A204.1 (cell line): ENCODE measurements at regions not wholly inside any gene's neighbourhood (a gene's known extent, or its start where the extent isn't known, plus 50 kb on each side); places are given as distances from the start of the nearest gene placed in this dataset.

ENCODE experiments used
- FAIRE-seq: peaks from 2 replicates; lab custom pipeline; 2012; peaks lifted over from hg19 to GRCh38; lab: Jason Lieb, UNC

- no peak for FAIRE-seq
Observed at GRCh38 chr15:69577397-69577796, 124.8 kb downstream of the RPLP1 start.

DNA sequence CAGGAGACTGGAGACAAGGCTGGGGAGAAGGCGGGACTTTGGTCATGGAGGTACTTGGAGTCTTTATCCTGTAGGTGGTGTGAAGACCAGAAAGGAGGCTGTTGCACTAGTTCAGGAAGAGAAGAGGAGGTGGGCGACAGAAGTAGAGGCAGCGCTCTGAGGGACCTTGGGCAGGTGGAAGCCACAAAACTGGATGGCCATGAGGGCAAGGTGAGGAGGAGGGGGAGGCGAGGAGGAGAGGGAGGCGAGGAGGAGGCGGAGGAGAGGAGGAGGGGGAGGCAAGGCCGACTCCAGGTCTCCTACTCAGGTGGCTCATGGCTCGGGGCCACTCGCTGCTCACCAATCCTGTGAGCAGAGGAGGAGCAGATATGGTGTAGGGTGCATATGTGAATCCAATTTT, 125.6 kb downstream of the RPLP1 start:
- FAIRE-seq: no peak

DNA sequence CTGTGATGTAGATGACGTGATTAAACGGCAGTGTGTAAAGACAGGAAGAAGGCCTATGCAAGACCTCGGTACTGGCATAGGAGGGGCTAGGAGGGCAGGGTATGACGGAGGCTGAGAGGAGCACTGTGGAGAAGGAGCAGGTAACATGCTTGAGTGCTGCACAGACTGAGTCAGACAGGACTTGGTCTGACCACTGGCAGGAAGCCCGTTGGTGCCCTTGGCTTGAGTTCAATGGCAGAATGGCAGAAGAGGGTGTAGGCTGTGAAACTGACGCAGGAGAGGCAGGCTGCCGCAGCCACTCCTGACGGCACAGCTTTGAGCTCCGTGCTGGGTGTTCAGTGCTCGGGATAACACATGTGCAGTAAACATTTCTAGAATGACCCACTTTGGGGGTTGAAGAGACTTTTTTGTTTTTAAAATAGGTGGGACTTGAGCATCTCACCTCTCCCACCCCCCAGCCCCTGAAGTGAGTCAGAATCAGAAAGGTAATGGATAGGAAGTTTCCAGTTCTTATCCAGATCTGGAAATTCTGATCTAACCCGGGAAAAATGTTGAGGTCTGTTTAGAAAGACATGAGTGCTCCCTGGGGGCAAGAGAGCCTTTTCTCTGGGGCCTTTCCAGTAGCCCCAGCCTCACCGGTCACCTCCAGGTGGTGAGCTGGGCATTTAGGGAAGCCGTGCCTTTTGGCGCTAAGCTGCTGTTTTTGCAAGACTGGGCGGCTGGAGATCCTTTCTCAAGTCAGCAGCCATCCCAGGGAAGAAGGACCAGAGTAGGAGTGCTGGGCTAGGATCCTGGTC, 126.4 kb downstream of the RPLP1 start:
- FAIRE-seq: no peak

DNA sequence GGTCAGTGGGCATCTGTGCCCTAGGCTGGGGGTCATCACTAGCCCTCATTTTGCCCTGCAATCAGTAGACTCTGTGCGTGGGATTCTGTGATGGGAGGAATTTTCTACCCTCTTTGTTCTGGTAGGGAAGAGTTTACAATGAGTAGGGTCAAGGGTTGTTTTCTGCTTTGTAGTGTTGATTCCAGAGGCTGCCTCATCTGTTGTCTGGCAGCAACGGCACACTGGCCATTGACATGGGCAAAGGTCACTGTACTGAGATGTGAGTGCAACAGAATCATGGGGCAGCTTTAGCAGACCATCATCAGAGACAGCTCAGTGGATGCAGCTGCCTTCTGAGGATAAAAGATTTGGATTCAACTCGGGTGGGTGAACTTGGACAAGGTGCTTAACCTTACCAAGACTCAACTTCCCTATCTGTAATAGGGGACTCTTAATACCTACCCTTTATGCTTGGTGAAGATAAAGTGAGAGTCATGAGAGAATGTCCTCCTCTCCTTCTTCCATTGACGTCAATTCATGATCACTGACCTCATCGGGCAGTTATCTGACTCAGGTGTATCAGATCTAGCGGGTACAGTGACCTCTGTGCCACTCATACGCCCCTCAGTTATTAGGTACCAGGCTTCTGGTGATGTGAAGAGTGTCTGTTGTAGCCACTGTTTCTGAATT, 127.5 kb downstream of the RPLP1 start:
- no peak for FAIRE-seq

- FAIRE-seq: no peak
Observed at GRCh38 chr15:69583626-69584025, 131.0 kb downstream of the RPLP1 start.

GRCh38 chr15:69585937-69586336, 133.3 kb downstream of the RPLP1 start:
- no peak for FAIRE-seq

- FAIRE-seq: no peak
Observed at GRCh38 chr15:69586721-69587120, 134.1 kb downstream of the RPLP1 start.

GRCh38 chr15:69587723-69588426, 135.3 kb downstream of the RPLP1 start:
- FAIRE-seq: no peak

GRCh38 chr15:69590201-69590710, 137.6 kb downstream of the RPLP1 start:
- FAIRE-seq: no peak

GRCh38 chr15:69590932-69591524, 138.4 kb downstream of the RPLP1 start:
- no peak for FAIRE-seq

DNA sequence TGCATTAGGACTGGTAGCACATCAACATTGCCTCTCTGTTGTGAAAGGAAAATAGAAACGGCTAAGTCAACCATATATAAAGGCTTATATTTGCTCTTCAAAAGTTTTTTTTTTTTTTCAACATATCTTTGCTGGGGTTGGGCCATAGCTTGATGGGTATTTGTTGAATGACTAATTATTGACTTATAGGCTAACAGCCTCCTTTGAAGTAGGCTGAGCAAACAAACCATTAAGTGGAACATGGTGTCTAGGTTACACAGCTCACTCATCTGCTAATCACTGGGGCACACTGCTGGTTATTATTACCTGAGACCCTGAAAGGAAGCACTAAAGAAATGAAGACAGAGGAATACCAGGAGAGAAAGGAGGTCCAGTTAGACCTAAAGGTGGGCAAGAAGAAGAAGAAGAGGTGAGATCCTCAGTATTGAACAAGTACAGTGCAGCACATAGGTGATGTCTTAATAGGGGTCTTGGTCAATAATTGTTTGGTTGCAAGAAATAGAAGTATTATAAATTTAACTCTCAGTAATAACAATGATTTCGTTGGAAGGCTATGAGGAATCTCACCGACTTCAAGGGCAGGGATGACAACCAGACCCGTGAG, 139.4 kb downstream of the RPLP1 start:
- no peak for FAIRE-seq

DNA sequence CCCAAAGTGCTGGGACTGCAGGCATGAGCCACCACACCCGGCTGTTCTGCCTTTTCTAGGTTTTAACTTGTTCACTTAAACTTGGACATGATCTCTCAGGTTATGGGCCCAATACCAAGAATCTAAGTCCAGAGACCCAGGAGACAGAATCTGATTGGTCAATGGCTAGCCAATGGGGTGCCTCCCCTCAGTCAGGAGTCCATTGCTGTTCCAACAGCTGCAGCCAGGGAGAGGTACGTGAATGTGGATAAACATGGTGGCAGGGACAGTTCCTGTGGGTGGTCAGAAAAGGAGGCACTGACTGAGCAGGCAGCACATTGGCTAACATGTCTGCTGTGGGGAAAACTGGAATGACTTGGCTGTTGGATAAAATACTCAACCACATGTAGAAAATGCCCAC, 140.3 kb downstream of the RPLP1 start:
- no peak for FAIRE-seq

DNA sequence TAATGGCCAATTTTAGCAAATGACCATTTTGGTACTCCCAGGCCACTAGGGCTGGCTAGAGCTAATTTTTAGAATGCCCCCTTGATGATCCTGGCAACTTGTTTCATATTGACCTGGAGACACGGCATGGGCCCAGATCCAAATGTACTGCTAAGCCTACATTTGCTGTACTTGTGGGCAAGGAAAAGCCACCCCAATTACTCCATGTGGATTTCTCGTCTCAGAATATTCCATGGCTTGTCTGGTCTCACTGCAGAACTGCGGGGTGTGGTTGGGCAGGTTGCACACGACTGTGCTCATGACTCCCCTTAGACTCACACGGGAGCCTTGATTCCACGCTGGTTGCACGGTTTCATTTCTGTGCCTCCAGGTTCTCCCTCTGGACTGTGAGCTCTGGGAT, 140.9 kb downstream of the RPLP1 start:
- no peak for FAIRE-seq

- FAIRE-seq: no peak
Observed at GRCh38 chr15:69593981-69594966, 141.7 kb downstream of the RPLP1 start.

GRCh38 chr15:69595009-69595791, 142.6 kb downstream of the RPLP1 start:
- FAIRE-seq: no peak

DNA sequence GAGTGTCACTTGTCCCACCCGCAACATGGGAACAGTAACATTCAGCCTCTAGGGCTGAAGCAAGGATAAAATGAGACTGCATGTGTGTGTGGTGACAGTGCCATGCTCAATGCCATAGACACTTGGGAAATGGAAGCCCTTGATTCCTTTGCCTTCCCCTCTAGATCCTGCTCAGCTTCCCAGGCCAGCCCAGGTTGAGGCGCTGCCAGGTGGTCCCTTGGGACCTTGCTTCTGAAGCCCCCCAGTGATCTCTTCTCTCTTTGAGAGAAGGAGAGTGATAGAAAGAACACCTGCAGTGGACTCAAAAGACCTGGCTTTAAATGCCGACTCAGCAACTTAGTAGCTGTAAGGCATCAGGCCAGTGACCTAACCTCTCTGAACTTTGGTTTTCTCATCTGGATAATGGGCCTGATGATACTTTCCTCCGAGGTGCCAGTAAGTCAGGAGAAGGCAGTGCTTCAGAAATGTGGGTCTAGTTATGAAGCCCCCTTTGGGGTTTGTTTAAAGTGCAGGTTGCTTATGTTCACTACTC, 144.5 kb downstream of the RPLP1 start:
- FAIRE-seq: no peak

DNA sequence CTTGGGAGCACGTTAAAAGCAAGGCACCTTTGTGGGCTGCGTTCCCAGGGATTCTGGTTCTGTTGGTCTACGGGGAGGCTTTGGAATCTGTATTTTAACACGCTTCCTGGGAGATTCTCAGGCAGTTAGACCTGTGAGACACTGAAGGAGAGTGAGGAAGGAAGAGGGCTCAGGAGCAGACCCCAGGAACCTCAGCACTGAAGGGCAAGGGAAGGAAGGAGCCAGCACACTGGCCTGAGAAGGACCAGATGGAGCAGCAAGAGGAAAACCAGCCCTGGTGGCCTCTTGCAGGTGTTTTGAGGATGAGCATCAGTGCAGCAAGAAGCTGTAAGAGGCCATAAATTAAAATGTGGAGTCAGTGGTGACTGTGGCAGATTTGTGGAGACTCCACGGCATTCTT, 146.7 kb downstream of the RPLP1 start:
- no peak for FAIRE-seq

DNA sequence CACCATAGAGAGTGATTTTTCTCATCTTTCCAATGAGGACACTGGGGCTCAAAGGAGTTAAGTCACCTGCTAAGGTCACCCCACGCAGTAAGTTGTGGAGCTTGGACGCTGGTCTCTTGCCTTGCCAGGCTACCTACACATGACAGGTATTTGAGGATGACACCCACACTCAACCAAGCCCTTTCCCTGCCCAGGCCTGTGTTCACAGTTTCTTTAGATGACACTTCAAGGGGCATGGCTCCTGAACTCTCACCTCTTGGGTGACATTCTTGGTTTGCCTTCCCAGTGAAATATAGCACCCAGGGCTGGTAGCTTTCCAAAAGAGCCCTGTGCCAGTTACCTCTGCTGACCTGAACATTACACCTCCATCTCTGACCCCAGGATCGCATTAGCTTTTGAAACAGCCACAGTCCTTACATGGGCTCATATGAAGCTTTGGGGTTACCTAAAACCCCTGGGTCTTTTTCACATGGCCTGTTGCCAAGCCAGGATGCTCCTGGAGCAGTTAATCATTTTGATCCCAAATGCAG, 148.0 kb downstream of the RPLP1 start:
- FAIRE-seq: no peak

DNA sequence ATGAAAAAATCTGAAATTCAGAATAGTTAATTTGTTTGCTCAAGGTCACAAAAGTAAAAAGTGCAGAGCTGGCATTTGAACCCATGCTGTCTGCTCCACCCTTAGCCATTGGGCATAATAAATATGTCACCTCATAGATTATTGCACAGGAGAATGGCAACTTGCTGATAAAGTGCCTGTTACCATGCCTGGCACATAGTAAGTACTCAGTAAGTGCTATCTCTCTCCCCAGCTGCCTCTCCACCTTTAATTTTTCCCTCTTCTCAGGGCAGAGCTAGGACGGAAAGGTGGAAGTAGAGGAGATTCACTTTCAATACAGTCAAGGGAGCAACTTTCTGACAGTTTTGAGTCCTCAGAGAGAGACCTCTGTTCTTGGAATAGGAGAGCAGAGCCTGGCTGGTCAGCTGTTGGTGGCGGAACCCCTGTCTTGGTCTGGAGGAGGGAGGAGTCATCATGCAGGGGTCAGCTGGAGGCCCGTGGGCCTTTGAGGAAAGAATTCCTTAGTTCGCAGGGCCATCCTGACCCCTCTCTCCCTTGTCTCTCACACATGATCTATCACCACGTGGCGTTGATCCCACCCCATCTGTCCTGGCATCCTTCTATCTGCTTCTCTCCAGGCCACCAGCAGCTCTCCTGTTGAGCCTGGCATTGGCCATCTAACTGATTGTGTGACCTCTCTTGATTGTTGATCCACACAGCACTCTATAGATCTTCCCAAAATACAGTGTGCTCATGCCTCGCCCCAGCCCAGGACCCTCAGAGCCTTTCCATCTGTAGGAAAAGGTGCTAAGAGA, 149.3 kb downstream of the RPLP1 start:
- FAIRE-seq: no peak
